ENCODE measurements at regions not wholly inside any gene's neighbourhood (a gene's known extent, or its start where the extent isn't known, plus 50 kb on each side); places are given as distances from the start of the nearest gene placed in this dataset.
"Not testable (repeated sequence)": the region's sequence is repeated elsewhere in the genome, so short reads cannot be mapped to it uniquely, and the experiment has no call there.

- no peak for DNase-seq
These were observed 649.5 kb upstream of the KCND2 start for GRCh38 chr7:119623427-119623826.

DNA sequence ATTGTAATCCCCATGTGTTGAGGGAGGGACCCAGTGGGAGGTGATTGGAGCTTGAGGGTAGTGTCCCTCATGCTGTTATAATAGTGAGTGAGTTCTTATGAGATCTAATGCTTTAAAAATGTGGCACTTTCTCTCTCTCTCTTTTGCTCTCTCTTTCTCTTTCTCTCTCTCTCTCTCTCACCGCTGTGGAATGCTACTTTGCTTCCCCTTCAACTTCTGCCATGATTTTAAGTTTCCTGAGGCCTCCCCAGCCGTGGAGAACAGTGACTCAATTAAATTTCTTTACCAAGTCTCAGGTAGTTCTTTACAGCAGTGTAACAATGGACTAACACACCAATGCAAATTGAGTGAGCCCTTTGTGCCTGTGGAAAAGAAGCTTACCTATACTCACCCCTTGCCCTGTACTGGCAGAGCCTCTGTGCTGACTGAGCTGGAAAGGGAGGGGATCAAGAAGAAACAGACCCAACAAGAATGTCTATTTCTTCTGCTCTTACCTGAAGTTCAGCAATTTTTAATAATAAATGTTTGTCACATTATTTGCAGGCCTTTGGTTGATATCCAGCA is 642.5 kb upstream of the KCND2 start:
- no peak for DNase-seq

GRCh38 chr7:119633812-119634211 is 639.2 kb upstream of the KCND2 start:
- DNase-seq, result not testable (repeated sequence)

GRCh38 chr7:119640326-119640725 is 632.6 kb upstream of the KCND2 start:
- no peak for DNase-seq

DNA sequence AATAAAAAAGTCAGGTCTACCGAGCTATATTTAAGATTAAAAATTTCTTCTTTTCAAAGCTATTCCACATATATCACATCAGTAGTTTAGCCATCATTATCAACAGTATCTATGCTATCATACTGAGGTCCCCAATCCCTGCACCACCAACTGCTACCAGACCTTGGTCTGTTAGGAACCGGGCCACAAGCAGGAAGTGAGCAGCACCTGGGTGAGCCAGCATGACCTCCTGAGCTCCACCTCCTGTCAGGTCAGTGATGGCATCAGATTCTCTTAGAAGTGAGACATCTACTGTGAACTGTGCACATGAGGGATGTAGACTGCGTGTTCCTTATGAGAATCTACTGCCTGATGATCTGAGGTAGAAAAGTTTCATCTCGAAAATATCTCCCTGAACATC is 632.1 kb upstream of the KCND2 start:
- no peak for DNase-seq

GRCh38 chr7:119643558-119643957 is 629.4 kb upstream of the KCND2 start:
- DNase-seq, result no peak

GRCh38 chr7:119647286-119647685 is 625.7 kb upstream of the KCND2 start:
- no peak for DNase-seq

- not testable (repeated sequence) for DNase-seq
These were observed 624.2 kb upstream of the KCND2 start for GRCh38 chr7:119648752-119649151.

DNA sequence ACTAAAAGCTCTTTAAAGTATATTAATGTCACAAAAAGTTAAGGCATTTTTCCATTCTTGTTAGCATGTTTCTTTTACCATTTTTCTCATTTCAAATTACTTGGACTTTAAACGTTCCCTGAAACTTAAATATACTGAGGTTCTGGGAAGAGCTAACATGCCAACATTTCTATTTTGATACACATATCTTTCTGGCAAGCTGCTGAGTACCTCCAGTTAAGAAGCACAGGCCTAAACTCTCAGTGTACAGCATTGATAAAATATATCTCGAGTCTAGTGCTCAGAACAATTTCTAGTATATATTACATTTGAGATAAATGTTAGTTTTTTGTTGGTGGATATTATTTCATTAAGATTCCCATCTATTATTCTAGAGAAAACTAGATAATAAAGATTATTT is 612.9 kb upstream of the KCND2 start:
- DNase-seq, result no peak

DNA sequence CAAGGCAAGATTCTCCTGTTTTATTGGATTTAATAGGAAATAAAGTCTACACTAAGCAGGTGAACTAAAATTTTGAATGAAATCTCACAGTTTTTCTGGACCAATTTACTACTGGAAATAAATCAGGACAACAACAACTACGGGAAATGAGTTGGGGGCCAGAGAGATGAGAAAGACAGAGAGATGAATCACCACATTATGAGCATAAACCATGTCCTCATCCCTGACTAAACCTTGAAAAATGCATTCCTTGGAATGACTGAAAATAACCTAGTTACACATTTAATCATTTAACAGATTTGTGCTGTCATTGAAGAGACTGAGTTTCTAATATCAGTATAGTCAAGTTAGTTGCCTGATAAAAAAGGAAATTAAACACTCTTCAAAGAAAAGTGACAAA is 608.4 kb upstream of the KCND2 start:
- no peak for DNase-seq

DNA sequence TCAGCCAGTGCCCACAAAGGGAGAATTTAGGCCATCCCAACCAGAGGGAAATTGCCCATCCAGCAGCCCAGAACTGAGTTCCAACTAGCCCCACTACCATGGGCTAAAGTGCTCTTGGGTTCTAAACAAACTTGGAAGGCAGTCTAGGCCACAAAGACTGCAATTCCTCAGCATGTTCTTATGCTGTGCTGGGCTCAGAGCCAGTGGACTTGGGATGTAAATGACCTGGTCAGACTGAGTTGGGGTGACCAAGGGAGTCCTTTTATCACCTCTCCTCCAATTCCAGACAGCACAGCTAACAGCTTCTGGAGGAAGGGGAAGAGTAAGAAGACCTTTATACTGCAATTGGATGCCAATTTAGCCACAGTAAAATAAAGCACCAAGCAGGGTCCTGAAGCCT is 607.2 kb upstream of the KCND2 start:
- no peak for DNase-seq

DNA sequence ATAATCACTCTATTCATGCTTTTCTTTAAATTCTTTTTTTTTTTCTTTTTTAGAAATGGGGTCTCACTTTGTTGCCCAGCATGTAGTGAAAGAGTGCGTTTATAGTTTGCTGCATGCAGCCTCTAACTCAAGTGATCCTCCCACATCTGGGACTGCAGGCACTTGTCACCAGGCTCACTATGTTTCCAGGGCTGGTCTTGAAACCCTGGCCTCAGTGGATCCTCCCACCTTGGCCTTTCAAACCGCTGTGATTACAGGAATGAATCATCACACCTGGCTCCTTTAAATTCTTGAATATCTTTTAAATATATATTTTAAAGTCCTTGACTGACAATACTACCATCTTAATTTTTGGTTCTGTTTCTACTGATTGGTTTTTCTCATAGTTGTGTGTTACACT is 591.6 kb upstream of the KCND2 start:
- DNase-seq, result no peak

GRCh38 chr7:119684763-119685162 is 588.2 kb upstream of the KCND2 start:
- DNase-seq, result no peak

DNA sequence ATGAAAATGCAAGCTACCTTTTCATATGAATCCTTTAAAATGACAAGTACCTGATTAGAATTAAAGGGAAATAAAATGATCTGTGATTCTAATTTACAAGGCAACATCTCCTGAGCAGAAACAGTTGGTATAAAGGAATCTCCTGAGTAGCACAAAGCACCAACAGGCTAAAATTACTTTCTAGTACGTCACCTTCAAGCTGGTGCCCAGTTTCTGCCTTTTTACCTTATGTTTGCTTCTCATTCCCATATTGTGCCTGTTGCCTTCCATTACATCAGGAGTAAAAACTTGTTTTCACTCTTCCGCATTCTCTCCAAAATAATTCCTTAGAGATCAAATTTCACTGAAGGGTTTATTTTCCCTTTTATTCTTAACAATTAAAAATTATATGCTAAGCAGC is 587.1 kb upstream of the KCND2 start:
- no peak for DNase-seq

- no peak for DNase-seq
These were observed 584.1 kb upstream of the KCND2 start for GRCh38 chr7:119688831-119689230.

DNA sequence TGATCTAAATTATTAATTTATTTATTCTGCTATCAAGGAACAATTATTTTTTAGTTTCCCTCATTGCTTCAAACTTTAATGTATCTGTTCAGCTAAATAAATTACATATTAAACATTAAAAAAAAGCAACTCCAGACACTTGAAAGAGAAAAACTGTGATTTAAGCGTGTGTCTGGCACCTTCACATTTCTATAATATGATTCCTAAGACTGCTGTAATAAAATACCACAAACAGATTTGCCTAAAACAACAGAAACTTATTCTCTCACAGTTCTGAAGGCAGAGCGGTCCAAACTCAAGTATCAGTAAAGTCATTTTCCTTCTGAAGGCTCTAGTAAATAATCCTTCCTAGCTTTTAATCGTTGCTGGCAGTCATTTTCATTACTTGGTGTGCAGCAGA is 580.4 kb upstream of the KCND2 start:
- DNase-seq, result no peak

DNA sequence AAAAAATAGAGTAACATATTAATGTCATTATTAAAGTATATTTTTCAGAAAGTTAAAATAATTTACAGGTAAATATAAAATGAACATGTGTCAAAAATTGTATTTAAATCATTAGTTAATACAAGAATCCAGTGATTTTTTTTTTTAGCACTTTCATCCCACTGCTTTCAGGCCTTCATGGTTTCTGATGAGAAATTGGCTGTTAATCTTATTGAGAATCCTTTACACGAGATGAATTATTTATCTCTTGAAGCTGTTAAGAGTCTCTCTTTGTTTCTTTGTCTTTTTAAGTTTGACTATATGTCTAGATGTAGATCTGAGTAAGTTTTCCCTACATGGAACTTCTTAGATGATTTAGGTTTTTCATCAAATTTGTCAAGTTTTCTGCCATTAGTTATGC is 578.5 kb upstream of the KCND2 start:
- no peak for DNase-seq

DNA sequence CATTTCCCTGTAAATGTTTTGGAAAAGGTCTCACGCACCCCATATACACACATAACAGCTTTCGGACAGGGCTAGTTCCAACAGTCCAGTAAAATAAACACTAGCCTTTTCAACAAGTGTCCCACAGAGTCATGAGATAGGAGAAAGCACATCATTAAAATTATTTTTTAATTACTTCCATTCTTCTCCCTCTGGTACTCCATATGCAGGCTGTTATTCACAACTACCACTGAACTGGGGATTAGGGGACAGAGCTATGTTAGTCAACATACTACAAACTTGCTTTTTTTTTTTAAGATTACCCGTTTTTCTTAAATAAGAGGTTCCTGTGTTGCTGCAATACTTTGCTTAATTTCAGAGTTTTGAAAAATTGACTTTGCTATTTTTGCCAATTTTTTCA is 576.6 kb upstream of the KCND2 start:
- DNase-seq, result no peak

DNA sequence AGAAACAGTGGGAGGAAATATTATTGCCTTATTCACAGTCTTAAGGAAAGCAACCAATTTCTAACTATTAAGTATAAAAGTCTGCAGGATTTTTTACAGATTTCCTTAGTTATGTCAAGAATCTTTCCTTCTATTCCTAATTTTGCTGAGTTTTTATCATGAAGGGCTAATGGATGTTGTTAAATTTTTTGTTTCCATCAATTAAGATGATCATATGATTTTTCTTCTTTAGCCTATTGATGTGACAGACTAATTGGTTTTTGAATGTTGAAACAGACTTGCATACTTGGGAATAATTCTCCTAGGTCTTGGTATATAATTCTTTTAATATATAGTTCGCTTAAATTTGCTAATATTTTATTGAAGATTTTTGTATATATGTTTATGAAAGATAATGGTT is 569.1 kb upstream of the KCND2 start:
- no peak for DNase-seq

DNA sequence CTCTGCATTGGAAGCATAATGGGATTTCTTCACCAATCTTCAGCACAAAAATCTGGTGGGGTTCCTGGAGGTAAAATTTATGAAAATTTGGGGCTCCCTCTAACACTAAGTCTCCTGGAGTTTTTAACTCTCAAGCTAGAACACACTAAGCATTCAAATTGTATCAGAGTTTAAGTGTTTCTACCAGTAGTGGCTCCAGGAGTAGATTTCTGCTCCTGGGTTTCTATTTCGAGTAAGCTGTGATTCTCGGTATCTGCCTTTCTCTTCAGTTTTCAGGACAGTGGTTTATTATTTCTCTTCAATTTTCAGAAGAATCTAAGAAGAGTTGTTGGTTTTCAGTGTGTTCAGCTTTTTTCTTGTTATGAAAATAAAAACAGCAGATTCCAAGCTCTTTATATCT is 566.4 kb upstream of the KCND2 start:
- DNase-seq, result no peak

DNA sequence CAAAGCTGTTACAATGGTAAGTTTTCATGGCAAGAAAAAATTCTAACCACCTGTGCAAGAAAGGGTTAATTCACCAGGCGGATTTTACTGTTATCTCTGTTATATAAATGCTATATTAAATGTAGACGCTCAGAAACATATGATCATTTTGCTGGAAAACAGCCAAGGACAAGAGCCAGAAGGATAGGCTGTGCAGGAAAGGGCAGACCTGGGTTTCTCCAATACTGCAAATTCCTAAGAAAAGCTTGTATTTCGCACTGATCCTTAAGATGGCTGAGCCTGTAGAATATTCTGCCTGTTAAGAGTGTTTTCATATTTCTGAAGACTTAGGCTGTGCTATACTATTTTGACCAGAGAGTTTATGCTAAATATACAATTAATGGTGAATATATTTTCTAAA is 564.1 kb upstream of the KCND2 start:
- no peak for DNase-seq

DNA sequence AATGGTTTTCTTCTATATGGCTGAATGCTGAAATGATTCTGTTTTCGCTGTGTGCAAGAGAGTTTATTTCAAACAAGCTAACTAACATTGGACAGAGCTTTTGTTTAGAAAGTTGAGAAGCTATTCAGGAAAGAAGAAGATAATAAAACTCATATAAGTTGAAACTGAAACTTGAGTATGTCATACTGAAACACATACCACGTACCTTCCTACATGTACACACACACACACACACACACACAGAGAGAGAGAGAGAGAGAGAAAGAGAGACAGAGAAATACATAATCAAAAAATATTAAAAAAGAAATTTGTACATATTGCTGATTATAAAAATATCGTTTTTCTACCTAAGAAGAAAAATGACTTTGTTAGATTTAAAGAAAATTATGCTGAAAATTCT is 561.9 kb upstream of the KCND2 start:
- no peak for DNase-seq

- DNase-seq, result no peak
These were observed 560.0 kb upstream of the KCND2 start for GRCh38 chr7:119712886-119713462.

GRCh38 chr7:119713606-119714005 is 559.4 kb upstream of the KCND2 start:
- no peak for DNase-seq

DNA sequence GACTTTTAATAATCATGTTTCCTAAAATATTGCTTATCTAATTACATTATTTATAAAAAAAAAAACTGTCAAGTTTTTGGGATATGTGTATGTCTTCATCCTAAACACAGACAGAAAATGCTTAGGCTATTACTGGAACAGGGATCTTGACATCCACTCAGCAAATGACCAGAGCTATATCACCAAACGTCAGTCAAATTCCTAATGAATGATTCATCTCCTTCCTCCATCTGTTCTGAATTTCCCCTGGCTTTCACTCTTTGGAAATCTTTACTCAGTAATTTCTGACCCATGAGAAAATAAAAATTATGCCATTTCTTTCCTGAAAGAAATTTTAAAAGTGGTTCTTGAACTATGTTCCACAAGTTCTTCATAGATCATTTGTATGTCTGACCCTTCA is 552.4 kb upstream of the KCND2 start:
- no peak for DNase-seq
